Trophoblast cell (in vitro differentiated cells and primary cell): ENCODE measurements at regions not wholly inside any gene's neighbourhood (a gene's known extent, or its start where the extent isn't known, plus 50 kb on each side); places are given as distances from the start of the nearest gene placed in this dataset.

Experiments
- DNase-seq, 2 donors: peaks; one replicate each; pipeline ENCODE4 v3.0.0-alpha.2; 2016
- H2AFZ ChIP-seq: 2 replicates; pipeline ENCODE4 v1.6.1; 2013; ENCODE audit warnings: low read length, moderate library complexity, mild to moderate bottlenecking; ENCODE audit not compliant: insufficient read depth, poor library complexity
- H2AK5ac ChIP-seq: 2 replicates; pipeline ENCODE4 v1.6.1; 2013; ENCODE audit warnings: mild to moderate bottlenecking, low read length
- H2BK120ac ChIP-seq: 2 replicates; pipeline ENCODE4 v1.6.1; 2013; ENCODE audit warnings: low read length, mild to moderate bottlenecking, moderate library complexity; ENCODE audit not compliant: insufficient read depth, poor library complexity
- H2BK12ac ChIP-seq: 2 replicates; pipeline ENCODE4 v1.6.1; 2013; ENCODE audit warnings: mild to moderate bottlenecking, low read length, moderate library complexity
- H2BK5ac ChIP-seq: 2 replicates; pipeline ENCODE4 v1.6.1; 2013; ENCODE audit warnings: low read length, low read depth, moderate library complexity, mild to moderate bottlenecking; ENCODE audit not compliant: poor library complexity
- H3K14ac ChIP-seq: 2 replicates; pipeline ENCODE4 v1.6.1; 2013; ENCODE audit warnings: mild to moderate bottlenecking, low read length
- H3K18ac ChIP-seq: 2 replicates; pipeline ENCODE4 v1.6.1; 2013; ENCODE audit warnings: mild to moderate bottlenecking, low read length
- H3K23ac ChIP-seq: 2 replicates; pipeline ENCODE4 v1.6.1; 2013; ENCODE audit warnings: low read length
- H3K27ac ChIP-seq: 2 replicates; pipeline ENCODE4 v1.5.1; 2013; ENCODE audit warnings: low read depth, mild to moderate bottlenecking, inconsistent platforms, low read length, moderate library complexity
- H3K27me3 ChIP-seq: 2 replicates; pipeline ENCODE4 v1.6.1; 2013; ENCODE audit warnings: inconsistent platforms, mild to moderate bottlenecking, low read length, moderate library complexity; ENCODE audit not compliant: insufficient read depth
- H3K36me3 ChIP-seq, 2 experiments: 1 replicate in 1 of 2; 2 replicates in 1 of 2; pipeline ENCODE4 v1.6.1; 2013; ENCODE audit warnings: low read length in 2 of 2, mild to moderate bottlenecking in 2 of 2, moderate library complexity in 1 of 2; ENCODE audit not compliant: insufficient read depth in 2 of 2, control insufficient read depth in 1 of 2
- H3K4ac ChIP-seq: 2 replicates; pipeline ENCODE4 v1.6.1; 2013; ENCODE audit warnings: low read depth, mild to moderate bottlenecking, low read length, moderate library complexity
- H3K4me1 ChIP-seq, 2 experiments: 1 replicate in 1 of 2; 2 replicates in 1 of 2; pipeline ENCODE4 v1.6.1; 2013; ENCODE audit warnings: low read length in 2 of 2, mild to moderate bottlenecking in 2 of 2, moderate library complexity in 1 of 2; ENCODE audit not compliant: insufficient read depth in 2 of 2, control insufficient read depth in 1 of 2
- H3K4me2 ChIP-seq: 2 replicates; pipeline ENCODE4 v1.6.1; 2013; ENCODE audit warnings: inconsistent platforms, mild to moderate bottlenecking, low read length, moderate library complexity
- H3K4me3 ChIP-seq: 2 replicates; pipeline ENCODE4 v1.5.1; 2013; ENCODE audit warnings: mild to moderate bottlenecking, low read depth, low read length, inconsistent platforms
- H3K79me1 ChIP-seq: one replicate; pipeline ENCODE4 v1.6.1; 2013; ENCODE audit warnings: low read length
- H3K79me2 ChIP-seq: 2 replicates; pipeline ENCODE4 v1.6.1; 2013; ENCODE audit warnings: low read length, mild to moderate bottlenecking; ENCODE audit not compliant: control insufficient read depth, insufficient read depth, poor library complexity
- H3K9ac ChIP-seq: 2 replicates; pipeline ENCODE4 v1.6.1; 2013; ENCODE audit warnings: mild to moderate bottlenecking, low read length
- H3K9me3 ChIP-seq: 2 replicates; pipeline ENCODE4 v1.6.1; 2013; ENCODE audit warnings: low read depth, mild to moderate bottlenecking, control low read depth, inconsistent platforms, low read length; ENCODE audit not compliant: insufficient read depth
- H4K12ac ChIP-seq: 2 replicates; pipeline ENCODE4 v1.6.1; 2013; ENCODE audit warnings: low read depth, mild to moderate bottlenecking, low read length, moderate library complexity
- H4K8ac ChIP-seq: 2 replicates; pipeline ENCODE4 v1.6.1; 2013; ENCODE audit warnings: low read depth, mild to moderate bottlenecking, low read length, moderate library complexity
- H4K91ac ChIP-seq: one replicate; pipeline ENCODE4 v1.6.1; 2013; ENCODE audit warnings: low read depth, mild to moderate bottlenecking, low read length, moderate library complexity
- WGBS: extraction: QIAGEN DNeasy Blood & Tissue Kit; methylation state at CpG from one replicate; pipeline ENCODE4 v1.1.7; 2013; ENCODE audit warnings: missing lambda C conversion rate; ENCODE audit not compliant: insufficient read length, insufficient coverage; ENCODE audit errors: extremely low coverage; 5-methylcytosine and 5-hydroxymethylcytosine counted together

DNA sequence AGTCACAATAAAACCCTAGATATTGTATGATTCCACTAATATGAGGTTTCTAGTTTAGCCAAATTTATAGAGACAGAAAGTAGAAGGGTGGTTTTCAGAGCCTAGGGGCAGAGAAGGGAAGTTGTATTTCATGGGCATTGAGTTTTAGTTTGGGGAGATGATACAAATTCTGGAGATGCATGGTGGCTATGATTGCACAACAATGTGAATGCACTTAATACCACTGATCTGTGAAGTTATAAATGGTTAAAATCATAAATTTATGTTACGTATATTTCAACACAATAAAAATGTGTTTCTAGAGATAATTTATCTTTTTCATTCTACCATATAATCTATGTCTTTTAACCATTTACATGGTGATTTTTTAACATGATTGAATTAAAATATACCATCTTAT is 779.3 kb upstream of the BRINP3 start:
- H3K4ac ChIP-seq, result no peak overlapping the region
- no peak overlapping the region for H2BK5ac ChIP-seq
- H3K79me2 ChIP-seq, result no peaks in the 10 kb centered on the region
- no peaks in the 10 kb centered on the region for H3K79me1 ChIP-seq
- H3K27ac ChIP-seq, result no peak overlapping the region
- no peak overlapping the region for H3K4me2 ChIP-seq
- no peak overlapping the region for H2BK12ac ChIP-seq
- H3K23ac ChIP-seq, result no peak overlapping the region
- DNase-seq, result no peak
- no peaks in the 10 kb centered on the region for H3K4me1 ChIP-seq
- H4K8ac ChIP-seq, result no peak overlapping the region
- no peak overlapping the region for H4K12ac ChIP-seq
- H3K9me3 ChIP-seq, result no peaks in the 10 kb centered on the region
- H3K9ac ChIP-seq, result no peak overlapping the region
- H2AFZ ChIP-seq, result no peak overlapping the region
- no peak overlapping the region for H3K18ac ChIP-seq
- no peak overlapping the region for H2BK120ac ChIP-seq
- no CpG with 5 or more reads among the region's 1 CpG for WGBS
- no peak overlapping the region for H2AK5ac ChIP-seq
- H3K4me3 ChIP-seq, result no peak overlapping the region
- no peaks in the 10 kb centered on the region for H3K36me3 ChIP-seq
- no peak overlapping the region for H4K91ac ChIP-seq
- no peaks in the 10 kb centered on the region for H3K27me3 ChIP-seq
- H3K14ac ChIP-seq, result no peak overlapping the region

GRCh38 chr1:191260056-191260455 is 782.4 kb upstream of the BRINP3 start:
- Histone ChIP-seq H4K12ac (no peak overlapping the region), H3K27me3 (no peaks in the 10 kb centered on the region), H3K4ac (no peak overlapping the region), H3K9me3 (no peaks in the 10 kb centered on the region), H2BK5ac (no peak overlapping the region), H3K79me1 (no peaks in the 10 kb centered on the region), H3K79me2 (no peaks in the 10 kb centered on the region), H2BK120ac (no peak overlapping the region), H4K8ac (no peak overlapping the region), H3K23ac (no peak overlapping the region), H4K91ac (no peak overlapping the region), H2AFZ (no peak overlapping the region), H3K9ac (no peak overlapping the region), H3K4me2 (no peak overlapping the region), H3K4me1 (no peaks in the 10 kb centered on the region), H3K18ac (no peak overlapping the region), H3K36me3 (no peaks in the 10 kb centered on the region), H3K14ac (no peak overlapping the region), H2AK5ac (no peak overlapping the region), H3K4me3 (no peak overlapping the region), H3K27ac (no peak overlapping the region), H2BK12ac (no peak overlapping the region)
- no CpG with 5 or more reads among the region's 1 CpG for WGBS
- DNase-seq, result no peak

DNA sequence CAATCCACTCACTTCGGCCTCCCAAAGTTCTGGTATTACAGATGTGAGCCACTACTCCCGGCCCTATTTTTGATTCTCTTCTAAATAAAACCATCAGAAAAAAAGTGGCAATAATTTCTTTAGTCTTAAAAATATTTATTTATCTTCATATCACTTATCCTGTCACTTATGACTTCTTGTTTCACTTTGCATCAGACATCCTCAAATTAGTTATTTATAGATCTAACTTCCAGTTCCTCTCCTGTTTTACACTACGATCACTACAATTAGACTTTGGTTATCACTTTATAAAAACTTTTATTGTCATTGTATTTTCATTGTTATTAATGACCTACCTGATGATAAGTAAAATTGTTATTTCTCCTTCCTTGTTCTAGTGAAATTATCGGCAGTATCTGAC is 783.4 kb upstream of the BRINP3 start:
- no CpG with 5 or more reads among the region's 4 CpGs for WGBS
- no peak for DNase-seq
- H3K14ac ChIP-seq, result no peak overlapping the region

GRCh38 chr1:191279266-191279800 is 801.7 kb upstream of the BRINP3 start:
- no peaks in the 10 kb centered on the region for H3K27me3 ChIP-seq
- no CpG with 5 or more reads among the region's 2 CpGs for WGBS
- H3K14ac ChIP-seq, result no peak overlapping the region
- no peak for DNase-seq
- no peak overlapping the region for H3K23ac ChIP-seq
- H3K36me3 ChIP-seq, result no peaks in the 10 kb centered on the region
- no peak overlapping the region for H4K12ac ChIP-seq
- no peak overlapping the region for H3K4ac ChIP-seq
- H2BK120ac ChIP-seq, result no peak overlapping the region
- H3K4me3 ChIP-seq, result no peak overlapping the region
- no peak overlapping the region for H2BK12ac ChIP-seq
- no peak overlapping the region for H3K9ac ChIP-seq
- H3K18ac ChIP-seq, result no peak overlapping the region
- H3K79me2 ChIP-seq, result no peaks in the 10 kb centered on the region
- H3K27ac ChIP-seq, result no peak overlapping the region
- no peak overlapping the region for H2BK5ac ChIP-seq
- H4K8ac ChIP-seq, result no peak overlapping the region
- H4K91ac ChIP-seq, result no peak overlapping the region
- no peak overlapping the region for H2AFZ ChIP-seq
- H3K4me1 ChIP-seq, result no peaks in the 10 kb centered on the region
- no peak overlapping the region for H3K4me2 ChIP-seq
- peaks cover 3% of the 10 kb centered on the region for H3K9me3 ChIP-seq
- no peaks in the 10 kb centered on the region for H3K79me1 ChIP-seq
- no peak overlapping the region for H2AK5ac ChIP-seq

More for the DNA sequence above, 783.4 kb upstream of the BRINP3 start:
- no peak overlapping the region for H2AK5ac ChIP-seq
- H3K27me3 ChIP-seq, result no peaks in the 10 kb centered on the region
- H3K18ac ChIP-seq, result no peak overlapping the region
- H2BK120ac ChIP-seq, result no peak overlapping the region
- no peak overlapping the region for H4K91ac ChIP-seq
- H3K27ac ChIP-seq, result no peak overlapping the region
- H2BK5ac ChIP-seq, result no peak overlapping the region
- H2AFZ ChIP-seq, result no peak overlapping the region
- H3K23ac ChIP-seq, result no peak overlapping the region
- no peak overlapping the region for H4K8ac ChIP-seq
- no peak overlapping the region for H2BK12ac ChIP-seq
- H3K79me1 ChIP-seq, result no peaks in the 10 kb centered on the region
- H3K4me1 ChIP-seq, result no peaks in the 10 kb centered on the region
- H3K4me3 ChIP-seq, result no peak overlapping the region
- no peak overlapping the region for H3K9ac ChIP-seq
- H3K9me3 ChIP-seq, result no peaks in the 10 kb centered on the region
- no peaks in the 10 kb centered on the region for H3K36me3 ChIP-seq
- no peak overlapping the region for H4K12ac ChIP-seq
- H3K4me2 ChIP-seq, result no peak overlapping the region
- H3K4ac ChIP-seq, result no peak overlapping the region
- H3K79me2 ChIP-seq, result no peaks in the 10 kb centered on the region
